Neutrophil (primary cell): ENCODE measurements at regions not wholly inside any gene's neighbourhood (a gene's known extent, or its start where the extent isn't known, plus 50 kb on each side); places are given as distances from the start of the nearest gene placed in this dataset.

ENCODE experiments used
- H3K27ac ChIP-seq: fragments of 200-600 bp; sonication (generic); 2 replicates; pipeline ENCODE4 v1.5.1; 2016; ENCODE audit warnings: mild to moderate bottlenecking, moderate library complexity
- H3K27me3 ChIP-seq: fragments of 200-600 bp; sonication (generic); 2 replicates; pipeline ENCODE4 v1.6.0; 2016; ENCODE audit warnings: mild to moderate bottlenecking
- H3K36me3 ChIP-seq: fragments of 200-600 bp; sonication (generic); 2 replicates; pipeline ENCODE4 v1.5.1; 2017
- H3K4me1 ChIP-seq, 2 experiments: fragments of 200-600 bp in 1 of 2; sonication (generic) in 1 of 2; 1 replicate in 1 of 2; 2 replicates in 1 of 2; pipeline versions ENCODE4 v1.5.1 to v1.6.1; 2013 to 2016; ENCODE audit warnings: low read depth in 1 of 2, low read length in 1 of 2, mild to moderate bottlenecking in 1 of 2, moderate library complexity in 1 of 2; ENCODE audit not compliant: control insufficient read depth in 1 of 2, insufficient read depth in 1 of 2
- H3K4me3 ChIP-seq, 2 experiments: fragments of 200-600 bp in 1 of 2; sonication (generic) in 1 of 2; 1 replicate in 1 of 2; 2 replicates in 1 of 2; pipeline ENCODE4 v1.5.1; 2013 to 2016; ENCODE audit warnings: low read depth in 1 of 2, low read length in 1 of 2, mild to moderate bottlenecking in 1 of 2, moderate library complexity in 1 of 2
- H3K9me3 ChIP-seq: fragments of 200-600 bp; sonication (generic); 2 replicates; pipeline ENCODE4 v1.5.1; 2016
- CTCF ChIP-seq: fragments of 200-600 bp; sonication (generic); IDR thresholded peaks from 2 replicates; pipeline ENCODE4 v1.5.1; 2016; ENCODE audit warnings: antibody characterized with exemption

- H3K4me1 ChIP-seq = no peaks in the 10 kb centered on the region
- H3K27me3 ChIP-seq = no peaks in the 10 kb centered on the region
- H3K27ac ChIP-seq = no peak overlapping the region
- no peak overlapping the region for H3K4me3 ChIP-seq
- H3K9me3 ChIP-seq = peaks cover 4% of the 10 kb centered on the region
- no peak for TF ChIP-seq CTCF
- no peaks in the 10 kb centered on the region for H3K36me3 ChIP-seq
Observed at GRCh38 chr5:125891061-125891725, 532.0 kb upstream of the GRAMD2B start.

- no peak overlapping the region for H3K27ac ChIP-seq
- H3K9me3 ChIP-seq = peaks cover 4% of the 10 kb centered on the region
- no peak for TF ChIP-seq CTCF
- H3K4me3 ChIP-seq = no peak overlapping the region
- H3K36me3 ChIP-seq = no peaks in the 10 kb centered on the region
- H3K4me1 ChIP-seq = no peaks in the 10 kb centered on the region
- H3K27me3 ChIP-seq = no peaks in the 10 kb centered on the region
Observed at GRCh38 chr5:125894383-125894782, 528.8 kb upstream of the GRAMD2B start.

- no peak overlapping the region for H3K4me3 ChIP-seq
- no peak overlapping the region for H3K27ac ChIP-seq
- no peaks in the 10 kb centered on the region for H3K27me3 ChIP-seq
- no peaks in the 10 kb centered on the region for H3K36me3 ChIP-seq
- no peaks in the 10 kb centered on the region for H3K4me1 ChIP-seq
- TF ChIP-seq CTCF = no peak
- H3K9me3 ChIP-seq = no peaks in the 10 kb centered on the region
Observed at GRCh38 chr5:125896368-125896767, 526.8 kb upstream of the GRAMD2B start.

GRCh38 chr5:125897089-125897488 lies 526.1 kb upstream of the GRAMD2B start:
- no peaks in the 10 kb centered on the region for H3K4me1 ChIP-seq

GRCh38 chr5:125898851-125899405 lies 524.3 kb upstream of the GRAMD2B start:
- Histone ChIP-seq H3K4me1 (no peaks in the 10 kb centered on the region), H3K4me3 (no peak overlapping the region), H3K36me3 (no peaks in the 10 kb centered on the region), H3K27ac (no peak overlapping the region), H3K27me3 (no peaks in the 10 kb centered on the region), H3K9me3 (no peaks in the 10 kb centered on the region)
- TF ChIP-seq CTCF = no peak

More at GRCh38 chr5:125897089-125897488, 526.1 kb upstream of the GRAMD2B start:
- Histone ChIP-seq H3K27me3 (no peaks in the 10 kb centered on the region), H3K9me3 (no peaks in the 10 kb centered on the region), H3K27ac (no peak overlapping the region), H3K4me3 (no peak overlapping the region), H3K36me3 (no peaks in the 10 kb centered on the region)
- no peak for TF ChIP-seq CTCF
